ENCODE measurements at regions not wholly inside any gene's neighbourhood (a gene's known extent, or its start where the extent isn't known, plus 50 kb on each side); places are given as distances from the start of the nearest gene placed in this dataset.
A peak's percentile ranks its signal among the peaks of the same experiment; 100 is the strongest.
"Not testable (repeated sequence)": the region's sequence is repeated elsewhere in the genome, so short reads cannot be mapped to it uniquely, and the experiment has no call there.

DNA sequence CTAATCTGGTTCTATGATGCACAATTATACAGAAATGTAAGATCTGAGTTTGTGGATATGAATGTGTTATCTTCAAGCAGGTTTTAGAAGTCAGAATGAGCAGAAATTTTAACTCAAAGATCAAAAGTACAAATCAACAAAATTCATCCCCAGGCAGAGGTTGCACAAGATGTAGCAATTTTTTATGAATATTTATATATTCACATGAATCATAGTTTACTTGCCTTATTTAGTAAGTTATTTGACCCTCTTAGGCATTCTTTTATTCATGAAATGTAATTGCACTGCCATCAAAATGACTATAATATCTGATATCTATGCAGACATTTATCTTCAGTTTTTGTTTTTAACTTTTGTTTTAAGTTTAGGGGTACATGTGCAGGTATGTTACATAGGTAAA lies 103.1 kb upstream of the DAZL start:
- no peak for DNase-seq (ENCODE audit: low read depth)

DNA sequence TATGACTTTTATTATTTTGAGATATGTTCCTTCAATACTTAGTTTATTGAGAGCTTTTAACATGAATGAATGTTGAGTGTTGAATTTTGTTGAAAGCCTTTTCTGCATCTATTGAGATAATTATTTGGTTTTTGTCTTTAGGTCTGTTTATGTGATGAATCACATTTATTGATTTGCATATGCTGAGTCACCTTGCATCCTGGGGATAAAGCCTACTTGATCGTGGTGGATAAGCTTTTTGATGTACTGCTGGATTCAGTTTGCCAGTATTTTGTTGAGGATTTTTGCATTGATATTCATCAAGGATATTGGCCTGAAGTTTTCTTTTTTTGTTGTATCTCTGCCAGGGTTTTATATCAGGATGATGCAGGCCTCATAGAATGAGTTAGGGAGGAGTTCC lies 106.5 kb upstream of the DAZL start:
- not testable (repeated sequence) for DNase-seq (ENCODE audit: low read depth)

DNA sequence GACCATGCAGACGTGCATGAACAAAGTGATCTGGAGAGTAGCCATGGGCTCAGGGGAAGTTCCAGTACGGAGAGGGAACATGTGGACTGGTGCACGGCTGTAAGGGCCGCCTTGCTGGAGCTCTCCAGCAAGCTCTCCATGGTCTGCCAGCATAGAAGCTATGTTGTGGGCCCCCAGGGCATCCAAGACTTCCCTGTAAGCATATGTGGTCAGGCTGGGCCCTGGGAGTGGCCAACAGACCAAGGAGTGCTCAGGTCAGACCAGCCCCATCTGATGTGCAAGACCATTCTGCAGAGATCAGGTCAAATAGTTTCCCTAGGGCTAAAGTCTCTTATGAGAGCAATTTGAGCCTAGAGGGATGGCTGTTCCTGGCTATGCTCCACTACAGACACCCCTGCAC lies 110.1 kb upstream of the DAZL start:
- DNase-seq (ENCODE audit: low read depth): no peak

DNA sequence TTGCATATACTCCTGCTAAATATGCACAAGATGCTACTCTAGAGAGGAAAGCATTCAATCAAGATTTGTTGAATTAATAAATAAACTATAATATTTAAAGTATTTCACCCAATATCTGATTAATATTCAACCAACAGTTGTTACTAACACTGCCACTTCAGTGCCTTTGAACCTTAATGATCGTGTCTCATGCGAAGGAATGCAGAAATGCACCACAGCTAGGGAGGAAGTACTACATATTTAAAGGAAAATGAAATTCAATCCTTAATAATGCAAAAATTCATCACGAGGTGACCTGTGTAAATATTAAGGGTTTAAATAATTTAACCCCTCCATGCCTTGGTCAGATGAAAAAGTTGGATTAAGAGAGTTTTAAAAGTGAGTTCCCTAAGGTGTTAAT lies 114.2 kb upstream of the DAZL start:
- no peak for DNase-seq (ENCODE audit: low read depth)

DNA sequence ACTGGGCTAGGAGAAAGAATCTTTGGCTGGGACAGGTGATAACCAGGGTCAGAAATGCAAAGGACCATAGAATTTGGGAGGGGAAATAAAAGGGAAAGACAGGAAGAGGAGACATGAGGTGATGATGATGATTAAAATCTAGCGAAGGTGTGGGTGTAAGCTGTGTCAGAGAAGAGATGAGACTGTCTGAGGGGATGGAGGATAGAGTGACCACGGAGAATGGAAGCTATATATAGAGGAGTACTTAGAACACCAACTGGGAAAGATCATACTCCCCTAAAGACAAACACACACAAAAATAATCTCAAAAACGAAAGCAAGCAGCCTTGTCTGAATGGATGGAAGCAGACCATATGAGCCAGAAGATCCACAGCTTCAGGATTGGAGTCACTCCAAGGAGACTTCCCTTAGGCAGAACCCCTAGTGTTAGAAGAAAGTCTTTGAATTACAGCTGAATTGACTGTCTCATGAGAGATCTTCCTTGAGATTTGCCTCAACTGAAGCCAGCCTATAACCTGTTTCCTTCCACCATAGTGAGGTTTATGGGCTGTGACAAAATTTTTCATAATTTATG lies 115.2 kb upstream of the DAZL start:
- DNase-seq (ENCODE audit: low read depth): peak; percentile 37

DNA sequence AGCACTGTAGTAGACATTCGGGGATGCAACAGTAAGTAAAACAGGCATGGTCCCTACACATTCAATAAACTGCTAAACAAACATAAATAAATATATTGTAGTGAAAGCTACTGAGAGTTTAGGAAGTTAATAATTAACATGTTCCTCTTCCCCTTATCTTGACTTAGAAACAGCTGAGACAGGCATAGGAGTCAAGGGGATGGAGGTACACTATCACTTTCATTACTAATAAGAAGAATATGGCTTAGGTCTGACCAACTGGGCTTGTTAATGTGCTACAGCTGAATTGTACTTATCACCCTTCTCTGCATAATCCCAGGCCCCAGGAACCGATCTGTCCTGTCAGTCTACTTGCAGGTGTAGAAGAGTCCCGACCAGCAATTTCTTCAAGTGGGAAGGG lies 116.3 kb upstream of the DAZL start:
- no peak for DNase-seq (ENCODE audit: low read depth)

DNA sequence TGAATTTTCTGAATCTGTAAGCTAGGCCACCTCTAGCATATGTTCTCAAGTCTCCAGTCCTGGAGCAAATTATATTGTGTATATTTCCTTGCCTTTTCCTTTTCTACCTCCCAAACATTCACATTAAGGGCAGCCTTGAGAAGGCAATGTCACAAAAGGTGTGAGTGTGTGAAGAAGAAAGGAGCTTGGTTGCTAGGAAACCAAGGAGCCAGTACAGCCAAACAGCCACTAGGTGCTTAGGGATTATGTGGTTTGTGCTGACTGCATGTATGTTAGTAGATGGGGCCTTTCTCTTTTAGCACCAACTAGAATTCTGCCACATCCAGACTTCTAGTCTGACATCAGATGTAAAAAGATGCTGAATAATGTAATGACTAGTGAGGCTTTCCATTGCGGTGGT lies 118.8 kb upstream of the DAZL start:
- no peak for DNase-seq (ENCODE audit: low read depth)

DNA sequence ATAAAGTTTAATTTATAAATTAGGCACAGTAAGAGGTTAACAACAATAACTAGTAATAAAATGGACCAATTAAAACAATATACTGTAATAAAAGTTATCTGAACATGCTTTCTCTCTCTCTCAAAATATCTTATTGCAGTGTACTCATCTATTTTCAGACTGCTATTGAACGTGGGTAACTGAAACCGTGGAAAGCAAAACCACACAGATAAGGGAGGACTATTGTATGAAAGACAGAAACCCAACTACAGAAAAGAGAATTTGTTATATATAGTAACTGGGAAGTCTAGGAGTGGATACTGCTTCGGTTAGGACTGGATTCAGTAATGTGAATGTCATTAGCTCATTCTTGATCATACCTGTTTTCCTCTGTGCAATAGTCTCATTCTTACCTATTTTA lies 119.3 kb upstream of the DAZL start:
- DNase-seq (ENCODE audit: low read depth): no peak

DNA sequence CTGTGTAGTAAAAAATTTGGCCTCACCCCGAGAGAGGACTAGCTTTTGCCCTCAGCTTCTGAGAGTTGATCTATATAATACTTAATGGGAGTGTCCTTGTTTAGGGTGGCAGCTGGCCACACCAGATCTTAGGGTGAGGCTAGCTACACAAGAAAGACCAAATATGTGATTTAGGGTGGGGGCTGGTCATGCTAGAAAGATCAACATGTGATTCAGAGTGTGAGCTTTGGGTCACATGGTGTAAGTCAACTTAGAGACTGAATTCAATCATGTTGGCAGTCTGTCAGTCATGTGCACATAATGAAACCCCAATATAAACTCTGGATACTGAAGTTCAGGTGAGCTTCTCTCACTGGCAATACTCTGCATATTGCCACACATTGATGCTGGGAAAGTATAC lies 120.7 kb upstream of the DAZL start:
- DNase-seq (ENCODE audit: low read depth): no peak

DNA sequence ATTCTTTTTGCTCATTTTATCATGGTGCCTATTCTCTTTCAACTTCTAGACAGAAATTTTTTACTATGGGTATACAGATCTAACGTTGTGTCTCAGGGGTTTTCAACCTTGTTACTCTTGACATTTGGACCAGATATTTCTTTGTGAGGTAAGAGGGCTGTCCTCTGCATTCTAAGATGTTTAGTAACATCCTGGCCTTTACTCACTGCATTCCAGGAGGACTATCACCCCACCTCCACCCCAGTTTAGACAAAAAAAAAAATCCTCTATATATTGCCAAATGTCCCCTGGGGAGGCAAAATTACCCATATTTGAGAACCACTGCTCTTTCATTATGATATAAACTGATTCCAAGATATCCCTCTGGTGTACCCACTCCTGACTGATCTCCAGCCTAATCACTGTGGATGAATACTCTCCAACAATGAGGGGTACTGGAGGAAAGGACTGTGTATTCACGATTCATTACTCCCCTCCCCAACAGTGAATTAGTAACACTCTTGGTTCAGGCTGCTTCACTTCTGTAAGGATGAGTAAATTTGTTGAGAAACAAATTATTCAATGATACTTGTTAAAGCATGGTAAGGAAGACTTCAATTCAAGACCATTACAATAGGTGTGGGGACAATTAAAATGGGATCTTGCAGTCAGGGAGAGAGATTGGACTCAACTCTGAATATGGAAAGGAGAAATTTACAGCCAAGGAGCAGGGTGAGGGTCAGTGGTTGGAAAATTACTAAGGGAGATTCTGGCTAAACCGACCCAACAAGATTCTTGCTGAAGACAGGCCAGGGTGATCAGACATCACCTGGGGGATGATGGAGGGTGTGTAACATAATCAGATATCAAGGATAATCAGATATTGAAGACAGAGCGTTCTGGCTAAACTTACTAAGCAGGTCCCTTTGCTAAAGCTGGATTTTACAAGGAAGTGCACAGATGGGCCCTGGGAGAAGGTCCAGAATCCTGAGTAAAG lies 123.8 kb upstream of the DAZL start:
- peak; percentile 80 for DNase-seq (ENCODE audit: low read depth)

DNA sequence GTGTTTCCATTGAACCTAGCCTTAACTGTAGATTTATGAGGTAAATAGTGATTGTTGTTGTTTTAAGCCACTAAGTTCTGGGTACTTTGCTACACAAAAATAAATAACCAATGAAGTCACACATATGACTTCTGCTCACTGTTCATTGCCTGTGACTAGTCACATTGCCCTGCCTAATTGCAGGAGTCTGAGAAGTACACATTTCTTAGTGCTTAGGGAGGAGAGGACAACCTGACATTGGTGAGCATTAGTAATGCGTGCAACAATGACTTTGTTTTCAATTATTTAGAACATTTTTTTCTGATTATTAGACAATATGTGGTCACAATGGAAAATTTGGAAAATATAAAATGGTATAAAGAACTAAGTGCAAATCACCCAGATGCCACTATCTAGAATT lies 133.2 kb upstream of the DAZL start:
- DNase-seq (ENCODE audit: low read depth): no peak

DNA sequence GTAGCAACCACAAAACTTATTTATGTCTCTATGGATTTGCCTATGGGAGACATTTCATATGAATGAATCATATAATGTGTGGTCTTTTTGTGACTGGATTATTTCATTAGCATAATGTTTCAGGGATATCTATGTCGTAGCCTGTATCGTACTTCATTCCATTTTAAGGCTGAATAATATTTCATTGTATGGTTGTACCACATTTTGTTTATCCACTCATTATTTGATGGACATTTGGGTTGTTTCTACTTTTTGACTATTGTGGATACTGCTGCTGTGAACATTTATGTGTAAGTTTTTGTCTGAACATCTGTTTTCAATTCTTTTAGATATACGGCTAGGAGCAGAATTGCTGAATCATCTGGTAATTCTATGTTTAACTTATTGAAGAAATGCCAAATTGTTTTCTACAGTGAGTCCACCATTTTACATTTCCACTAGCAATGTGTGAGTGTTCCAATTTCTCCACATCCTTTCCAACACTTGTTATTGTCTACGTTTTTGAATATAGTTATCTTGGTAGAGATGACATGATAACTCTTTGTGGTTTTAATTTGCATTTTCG lies 134.4 kb upstream of the DAZL start:
- peak; percentile 73 for DNase-seq (ENCODE audit: low read depth)

DNA sequence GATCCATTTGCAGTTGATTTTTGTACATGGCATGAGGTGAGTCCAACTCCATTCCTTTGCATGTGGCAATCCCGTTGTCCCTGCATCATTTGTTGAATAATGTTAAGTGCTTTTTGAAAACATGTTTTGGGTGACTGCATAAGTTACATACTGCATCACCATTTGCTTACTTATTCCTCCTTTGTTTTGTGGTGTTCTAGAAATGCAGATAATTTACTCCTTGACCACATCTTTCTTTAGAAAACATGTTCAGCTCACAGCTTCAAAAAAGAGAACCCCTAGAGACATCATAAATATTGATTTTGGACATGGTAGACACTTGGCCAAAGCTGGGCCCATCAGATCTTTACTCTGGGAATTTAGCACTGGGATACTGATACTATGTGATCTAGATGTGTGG lies 135.3 kb upstream of the DAZL start:
- no peak for DNase-seq (ENCODE audit: low read depth)

DNA sequence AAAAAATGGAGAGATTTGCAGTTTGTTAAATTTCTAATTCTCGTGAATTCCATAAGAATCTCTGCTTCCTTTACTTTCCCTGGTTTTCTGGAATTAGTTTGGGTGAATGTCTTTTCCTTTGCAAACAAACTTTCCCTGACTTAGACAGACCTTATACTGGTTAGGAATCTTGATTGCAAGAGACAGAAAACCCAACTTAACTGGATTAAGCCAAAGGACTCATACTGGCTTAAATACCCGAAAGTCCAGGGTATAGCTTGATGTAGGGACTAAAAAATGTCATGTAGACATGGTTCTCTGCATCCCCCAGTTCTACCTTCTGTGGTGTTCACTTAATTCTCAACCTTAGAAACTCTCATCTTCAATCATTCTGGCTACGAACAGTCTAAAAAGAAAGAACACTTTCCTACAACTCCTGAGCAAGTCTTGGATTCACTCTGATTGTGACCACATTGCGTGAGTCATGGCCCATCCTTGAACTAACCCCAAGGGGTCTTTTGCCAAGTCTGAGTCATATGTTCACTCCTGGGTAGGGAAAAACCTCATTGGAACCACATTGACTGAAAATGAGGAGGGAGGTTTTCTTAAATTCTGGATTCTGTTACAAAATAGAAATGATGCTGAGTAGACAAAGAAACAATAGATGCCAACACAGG lies 136.0 kb upstream of the DAZL start:
- DNase-seq (ENCODE audit: low read depth): peak; percentile 89

DNA sequence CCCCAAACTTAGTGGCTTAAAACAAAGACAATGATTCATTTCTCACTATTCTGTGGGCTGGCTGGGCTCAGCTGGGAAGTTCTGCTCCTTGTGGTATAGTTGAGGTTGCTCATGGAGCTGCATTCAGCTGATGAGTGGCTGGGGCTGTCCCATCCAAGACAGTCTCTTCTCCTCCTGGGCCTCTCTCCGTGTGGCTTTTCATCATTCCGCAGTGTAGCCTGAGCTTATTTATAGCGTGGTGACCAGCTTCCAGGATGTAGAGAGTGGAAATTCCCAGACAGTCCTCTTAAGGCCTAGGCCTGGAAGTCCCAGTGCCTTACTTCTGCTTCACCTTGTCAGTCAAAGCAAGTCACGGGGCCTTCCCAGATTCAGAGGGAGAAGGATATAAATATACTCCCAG lies 136.7 kb upstream of the DAZL start:
- DNase-seq (ENCODE audit: low read depth): peak; percentile 81

DNA sequence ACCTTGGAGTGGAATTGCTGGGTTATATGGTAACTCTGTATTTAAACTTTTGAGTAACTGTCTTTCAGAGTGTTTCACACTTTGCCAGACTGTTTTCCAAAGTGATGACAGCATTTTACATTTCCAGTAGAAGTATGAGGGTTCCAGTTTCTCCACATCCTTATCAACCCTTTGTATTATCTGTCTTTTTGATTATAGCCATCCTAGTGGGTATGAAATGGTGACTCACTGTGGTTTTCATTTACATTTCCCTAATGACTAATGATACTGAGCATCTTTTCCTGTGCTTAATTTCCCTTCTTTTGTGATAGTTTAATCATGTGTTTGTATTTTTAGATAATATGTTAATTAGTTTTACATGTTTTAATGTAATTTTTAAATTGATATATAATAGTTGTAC lies 138.1 kb upstream of the DAZL start:
- peak; percentile 44 for DNase-seq (ENCODE audit: low read depth)

DNA sequence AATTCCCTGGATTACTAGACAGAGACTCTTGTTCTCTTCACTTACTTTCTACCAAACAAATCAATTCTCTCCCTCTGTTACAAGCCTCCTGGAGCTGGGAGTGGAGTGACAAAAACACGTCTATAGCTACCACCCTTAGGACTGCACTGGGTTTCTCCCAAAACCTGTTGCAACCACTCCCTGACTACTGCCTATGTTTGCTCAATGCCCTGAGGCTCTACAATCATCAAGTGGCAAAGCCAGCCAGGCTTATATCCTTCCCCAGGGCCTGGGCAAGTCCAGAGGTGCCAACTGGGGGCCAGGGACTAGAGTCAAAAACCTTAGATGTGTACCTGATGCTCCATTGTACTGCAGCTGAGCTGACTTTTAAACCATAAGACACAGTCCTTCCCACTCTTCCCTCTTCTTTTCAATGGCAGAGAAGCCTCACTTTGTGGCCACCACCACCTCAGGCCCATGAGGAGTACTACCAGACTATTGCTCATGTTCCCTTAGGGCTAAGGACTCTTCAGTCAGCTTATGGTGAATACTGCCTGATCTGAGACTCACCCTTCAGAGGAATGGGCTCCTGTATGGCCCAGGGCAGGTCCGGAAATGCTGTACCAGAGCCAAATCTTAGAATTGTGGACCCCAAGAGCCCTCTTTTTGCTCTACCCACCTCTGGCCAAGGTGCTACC lies 125.4 kb upstream of the PLCL2 start:
- peak; percentile 25 for DNase-seq (ENCODE audit: low read depth)

DNA sequence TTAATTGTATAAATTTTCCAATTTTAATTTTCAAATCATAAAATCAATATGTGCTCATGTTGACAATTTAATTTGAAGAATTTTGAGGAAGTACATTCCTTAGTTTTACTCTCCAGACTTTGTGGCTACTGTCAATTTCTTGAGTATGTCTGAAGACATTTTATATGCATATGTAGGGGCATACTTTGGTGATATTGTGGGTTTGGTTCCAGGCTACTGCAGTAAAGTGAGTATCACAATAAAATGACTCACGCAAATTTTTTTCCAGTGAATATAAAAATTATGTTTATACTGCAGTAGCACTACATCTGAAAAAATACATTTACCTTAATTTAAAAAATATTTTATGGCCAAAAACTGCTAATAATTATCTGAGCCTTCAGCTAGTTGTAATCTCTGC lies 123.2 kb upstream of the PLCL2 start:
- DNase-seq (ENCODE audit: low read depth): peak; percentile 89

DNA sequence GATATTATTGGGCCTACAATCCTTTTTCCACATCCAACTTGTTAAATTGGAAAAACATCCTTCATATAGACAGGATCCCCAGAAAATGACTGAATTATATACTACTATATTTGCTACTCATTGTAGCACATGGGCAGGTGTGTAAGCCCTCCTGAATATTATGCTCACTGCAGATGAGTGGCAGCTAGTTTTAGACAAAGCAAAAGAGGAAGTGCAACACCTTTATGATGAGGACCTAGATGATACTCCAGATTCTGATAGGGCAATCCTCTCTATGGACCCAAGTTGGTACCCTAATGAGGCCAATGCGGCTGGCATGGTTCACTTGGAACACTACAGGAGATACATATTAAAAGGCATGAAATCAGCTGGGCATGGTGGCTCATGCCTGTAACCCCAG lies 119.1 kb upstream of the PLCL2 start:
- no peak for DNase-seq (ENCODE audit: low read depth)

DNA sequence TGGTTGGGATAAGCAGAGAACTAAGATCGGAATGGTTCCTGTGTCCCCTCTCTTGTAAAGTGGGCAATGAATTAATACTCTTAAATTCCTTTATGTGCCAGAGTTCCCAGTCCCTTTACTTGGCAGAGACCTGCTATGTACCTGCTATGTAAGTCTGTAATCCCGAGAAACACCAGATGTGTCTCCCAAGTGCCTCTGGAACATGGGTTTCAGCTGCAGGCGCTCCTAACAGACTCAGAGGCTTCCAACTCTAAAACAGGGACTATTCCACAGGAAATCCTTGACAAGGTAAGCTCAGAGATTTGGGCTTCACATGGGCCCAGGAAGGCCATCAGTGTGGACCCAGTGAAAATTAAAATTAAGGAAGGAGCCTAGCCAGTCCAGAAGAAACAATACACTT lies 117.7 kb upstream of the PLCL2 start:
- DNase-seq (ENCODE audit: low read depth): no peak

DNA sequence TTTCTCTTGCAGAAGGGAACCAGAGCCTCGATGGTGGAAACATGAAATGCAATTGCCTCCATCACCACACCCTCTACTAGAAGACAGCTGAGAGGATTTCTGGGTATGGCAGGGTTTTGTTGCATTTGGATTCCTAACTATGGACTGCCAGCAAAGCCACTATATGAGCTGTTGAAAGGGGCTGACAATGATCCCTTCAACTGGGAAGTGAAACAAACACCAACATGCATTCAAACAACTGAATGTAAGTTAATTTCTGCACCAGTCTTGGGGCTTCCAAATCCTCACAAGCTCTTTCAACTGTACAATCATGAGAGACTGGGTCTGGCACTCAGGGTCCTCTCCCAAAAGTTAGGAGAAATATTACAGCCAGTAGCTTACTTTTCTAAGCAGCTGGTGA lies 116.7 kb upstream of the PLCL2 start:
- DNase-seq (ENCODE audit: low read depth): no peak

DNA sequence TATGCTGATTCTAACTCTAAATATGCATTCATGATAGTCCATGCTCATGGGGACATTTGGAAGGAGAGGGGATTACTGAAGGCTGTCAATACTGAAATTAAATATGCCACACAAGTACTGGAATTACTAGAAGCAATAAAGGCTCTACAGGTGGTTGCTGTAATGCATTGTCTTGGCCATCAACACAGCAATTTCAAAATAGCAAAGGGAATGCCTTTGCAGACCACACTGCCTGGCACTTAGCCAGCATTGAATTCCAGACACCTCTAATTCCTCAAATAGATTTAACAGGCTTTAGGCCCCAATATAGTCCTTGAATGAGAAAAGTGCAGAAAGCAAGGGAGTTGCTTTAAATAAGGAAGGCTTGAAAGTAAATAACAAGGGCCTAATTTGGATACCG lies 115.8 kb upstream of the PLCL2 start:
- peak; percentile 58 for DNase-seq (ENCODE audit: low read depth)

Data from EH (cell line).